GM12878 (cell line): ENCODE measurements at regions not wholly inside any gene's neighbourhood (a gene's known extent, or its start where the extent isn't known, plus 50 kb on each side); places are given as distances from the start of the nearest gene placed in this dataset.

ENCODE experiments used
- ATAC-seq: fragments of 200-7000 bp; cut with Tn5 transposase; 3 replicates; pipeline ENCODE4 v1.9.1; 2020; ENCODE audit warnings: mild to moderate bottlenecking, moderate library complexity
- BruUV-seq: library from RNA; stranded (reverse); fragments of 400-500 nt; replicated peaks from 2 replicates; lab custom pipeline; 2021; lab: Mats Ljungman, UMichigan
- CTCF ChIA-PET: fragments of 300-600 bp; sonication (Branson Sonifier 250); formaldehyde crosslinking; extraction: SDS; loops from one replicate; lab custom pipeline; 2021; ENCODE audit warnings: inconsistent platforms; lab: Yijun Ruan, JAX
- POLR2A ChIA-PET: fragments of 350-600 bp; formaldehyde crosslinking; extraction: SDS; loops from one replicate; lab custom pipeline; 2021; ENCODE audit warnings: inconsistent platforms; lab: Charles Lee
- RAD21 ChIA-PET: fragments of 300-600 bp; sonication (Branson Sonifier 250); formaldehyde crosslinking; loops from one replicate; lab custom pipeline; 2023; ENCODE audit warnings: antibody characterized with exemption; ENCODE audit not compliant: unreplicated experiment; lab: Charles Lee
- SMC1A ChIA-PET: fragments of 300-600 bp; sonication (Branson Sonifier 250); formaldehyde crosslinking; loops from one replicate; lab custom pipeline; 2023; ENCODE audit not compliant: unreplicated experiment, uncharacterized antibody; lab: Charles Lee
- DNase-seq: peaks from one replicate; pipeline ENCODE4 v3.0.0-alpha.2; 2011; ENCODE audit warnings: low read depth, low spot score
- FAIRE-seq: peaks from 3 replicates; lab custom pipeline; 2011; peaks lifted over from hg19 to GRCh38; lab: Jason Lieb, UNC
- H2AFZ ChIP-seq: 2 replicates; pipeline ENCODE4 v1.6.0; 2011; ENCODE audit warnings: low read depth, low read length, control low read depth; ENCODE audit not compliant: control insufficient read depth
- H3K27ac ChIP-seq: 2 replicates; pipeline ENCODE4 v1.5.1; 2011; ENCODE audit warnings: control low read depth; ENCODE audit not compliant: control insufficient read depth, insufficient read depth
- H3K27me3 ChIP-seq, 2 experiments: replicated peaks in 1 of 2; 2 replicates each; pipeline versions ENCODE4 v1.6.0 to v1.6.1; 2011; ENCODE audit warnings: low read length in 1 of 2; ENCODE audit not compliant: control insufficient read depth in 2 of 2, insufficient read depth in 2 of 2
- H3K36me3 ChIP-seq, 2 experiments: 2 replicates each; pipeline ENCODE4 v1.5.1; 2011; ENCODE audit warnings: low read length in 1 of 2; ENCODE audit not compliant: control insufficient read depth in 2 of 2, insufficient read depth in 2 of 2
- H3K4me1 ChIP-seq: 2 replicates; pipeline ENCODE4 v1.6.1; 2011; ENCODE audit warnings: mild to moderate bottlenecking, low read length, moderate library complexity, mixed read lengths; ENCODE audit not compliant: control insufficient read depth, insufficient read depth
- H3K4me2 ChIP-seq: 2 replicates; pipeline ENCODE4 v1.6.0; 2011; ENCODE audit warnings: control low read depth; ENCODE audit not compliant: control insufficient read depth, insufficient read depth
- H3K4me3 ChIP-seq: fragments of 200-600 bp; sonication (generic); 2 replicates; pipeline ENCODE4 v1.5.1; 2016
- H3K79me2 ChIP-seq: 2 replicates; pipeline ENCODE4 v1.6.0; 2011; ENCODE audit warnings: low read length; ENCODE audit not compliant: control insufficient read depth, insufficient read depth
- H3K9ac ChIP-seq: 2 replicates; pipeline ENCODE4 v1.8.0; 2011; ENCODE audit warnings: low read length, control low read depth, mixed read lengths; ENCODE audit not compliant: control insufficient read depth, insufficient read depth
- H3K9me3 ChIP-seq: replicated peaks from 3 replicates; pipeline ENCODE4 v1.5.1; 2011; ENCODE audit warnings: mild to moderate bottlenecking, low read length; ENCODE audit not compliant: control insufficient read depth, insufficient read depth
- H4K20me1 ChIP-seq: 2 replicates; pipeline ENCODE4 v1.6.0; 2011; ENCODE audit not compliant: control insufficient read depth, insufficient read depth
- EGR1 ChIP-seq, 2 experiments: IDR thresholded peaks; 1 replicate in 1 of 2; 2 replicates in 1 of 2; pipeline ENCODE4 v1.6.1; 2011 to 2012; ENCODE audit warnings: low read depth in 2 of 2, low read length in 2 of 2, borderline replicate concordance in 1 of 2, mild to moderate bottlenecking in 1 of 2, moderate library complexity in 1 of 2
- NFYA ChIP-seq: IDR thresholded peaks from 2 replicates; pipeline ENCODE4 v1.6.1; 2011; ENCODE audit warnings: low read depth, mild to moderate bottlenecking, low read length, improper control_type of control experiment, borderline replicate concordance
- PAX5 ChIP-seq: IDR thresholded peaks from 2 replicates; pipeline ENCODE4 v1.6.1; 2011; ENCODE audit warnings: low read depth, low read length, borderline replicate concordance
- SIN3A ChIP-seq: IDR thresholded peaks from 2 replicates; pipeline ENCODE4 v1.6.1; 2012; ENCODE audit warnings: low read depth, low read length, improper control_type of control experiment
- STAT1 ChIP-seq: fragments of 450-650 bp; conservative IDR thresholded peaks from 2 replicates; pipeline ENCODE4 v1.6.1; 2014; ENCODE audit warnings: antibody characterized with exemption, mild to moderate bottlenecking
- YY1 ChIP-seq: IDR thresholded peaks from 2 replicates; pipeline ENCODE4 v1.6.1; 2011; ENCODE audit warnings: low read depth, mild to moderate bottlenecking, low read length
- ZNF592 ChIP-seq: fragments of 450-650 bp; IDR thresholded peaks from 2 replicates; pipeline ENCODE4 v1.6.1; 2017; ENCODE audit warnings: mild to moderate bottlenecking, moderate library complexity
- WGBS: methylation state at CpG from one replicate; pipeline ENCODE4 v1.1.6; 2016; ENCODE audit warnings: low lambda C conversion rate; ENCODE audit not compliant: insufficient replicate concordance, insufficient coverage; ENCODE audit errors: missing lambda C conversion rate; 5-methylcytosine and 5-hydroxymethylcytosine counted together
- in situ Hi-C: fragments of 300-500 bp; cut with MboI; formaldehyde crosslinking; loops from 9 replicates; pipeline ENCODE4 v1.14.3; 2018; ENCODE audit warnings: mixed read lengths
- intact Hi-C: fragments of 100-400 bp; cut with micrococcal nuclease; formaldehyde crosslinking; loops from one replicate; pipeline ENCODE4 v1.14.2; 2022; ENCODE audit not compliant: unreplicated experiment

- BruUV-seq = no TSS peak
- DNase-seq = no peak
- in situ Hi-C loops = no loop called here
These were observed 325.8 kb upstream of the REG3G start for GRCh38 chr2:78699696-78700095.

More at GRCh38 chr2:78699696-78700095, 325.8 kb upstream of the REG3G start:
- Histone ChIP-seq H3K4me2 (no peak overlapping the region), H3K4me1 (no peaks in the 10 kb centered on the region), H3K27ac (no peak overlapping the region), H2AFZ (no peak overlapping the region), H3K4me3 (no peak overlapping the region), H3K27me3 (no peaks in the 10 kb centered on the region), H4K20me1 (no peaks in the 10 kb centered on the region), H3K9me3 (no peaks in the 10 kb centered on the region), H3K36me3 (no peaks in the 10 kb centered on the region), H3K79me2 (no peaks in the 10 kb centered on the region), H3K9ac (no peak overlapping the region)
- SMC1A ChIA-PET = no interaction called here
- intact Hi-C loops = no loop called here
- no peak for FAIRE-seq
- 10% methylated on average over 3 of the region's 3 CpGs for WGBS
- TF ChIP-seq STAT1 (no peak), SIN3A (no peak), PAX5 (no peak), ZNF592 (no peak), YY1 (no peak), NFYA (no peak), EGR1 (IDR thresholded peaks at IDR 0.05; ENCODE audit: borderline replicate concordance in 1 of 2, low read depth in 2 of 2, low read length in 2 of 2) (no peak)
- RAD21 ChIA-PET = no interaction called here
- ATAC-seq = no peak
- CTCF ChIA-PET = no interaction called here
- POLR2A ChIA-PET = no interaction called here
